HG03378 (cell line): ENCODE measurements at regions not wholly inside any gene's neighbourhood (a gene's known extent, or its start where the extent isn't known, plus 50 kb on each side); places are given as distances from the start of the nearest gene placed in this dataset.

ENCODE experiments used
- ATAC-seq: cut with Tn5 transposase; IDR thresholded peaks from one replicate; pipeline ENCODE4 v1.9.1; 2021; ENCODE audit warnings: mild to moderate bottlenecking, moderate library complexity; ENCODE audit not compliant: unreplicated experiment

DNA sequence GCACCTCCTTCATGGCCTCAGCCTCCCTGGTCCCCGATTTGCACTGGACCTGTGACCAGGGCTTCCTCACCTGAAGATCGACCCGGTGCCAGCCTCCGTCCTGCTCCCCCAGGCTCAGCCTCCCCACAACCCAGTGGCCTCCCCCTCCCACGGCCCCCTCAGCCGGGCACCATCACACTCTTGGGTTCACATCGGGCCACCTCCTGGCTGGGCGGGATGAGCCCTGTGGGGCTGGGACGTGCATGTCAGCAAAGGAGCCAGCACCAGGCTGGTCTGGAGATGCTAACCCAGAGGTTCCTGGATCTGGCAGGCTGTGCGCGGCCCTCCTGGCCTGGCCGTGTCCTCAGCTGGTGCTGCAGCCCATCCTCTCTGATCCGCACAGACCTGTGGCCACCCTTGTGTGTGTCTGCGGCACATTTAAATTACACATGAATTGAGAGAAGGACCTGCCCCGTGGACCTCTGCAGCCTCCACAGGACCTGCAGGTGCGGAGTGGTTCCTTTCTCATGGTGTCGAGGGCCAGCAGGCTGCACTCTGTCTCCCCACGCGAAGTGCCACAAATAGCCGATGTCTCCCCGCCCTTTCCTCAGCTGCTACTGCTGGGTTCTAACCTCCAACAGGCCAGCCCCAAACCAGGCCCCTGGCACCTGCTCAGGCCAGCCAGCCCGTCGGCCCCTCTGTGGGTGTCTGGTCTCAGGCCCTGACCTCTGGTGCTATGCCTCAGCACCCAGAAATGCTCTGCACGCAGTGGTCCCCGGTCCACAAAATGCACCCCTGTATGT lies 237.5 kb downstream of the ERMARD start:
- ATAC-seq = no peak

DNA sequence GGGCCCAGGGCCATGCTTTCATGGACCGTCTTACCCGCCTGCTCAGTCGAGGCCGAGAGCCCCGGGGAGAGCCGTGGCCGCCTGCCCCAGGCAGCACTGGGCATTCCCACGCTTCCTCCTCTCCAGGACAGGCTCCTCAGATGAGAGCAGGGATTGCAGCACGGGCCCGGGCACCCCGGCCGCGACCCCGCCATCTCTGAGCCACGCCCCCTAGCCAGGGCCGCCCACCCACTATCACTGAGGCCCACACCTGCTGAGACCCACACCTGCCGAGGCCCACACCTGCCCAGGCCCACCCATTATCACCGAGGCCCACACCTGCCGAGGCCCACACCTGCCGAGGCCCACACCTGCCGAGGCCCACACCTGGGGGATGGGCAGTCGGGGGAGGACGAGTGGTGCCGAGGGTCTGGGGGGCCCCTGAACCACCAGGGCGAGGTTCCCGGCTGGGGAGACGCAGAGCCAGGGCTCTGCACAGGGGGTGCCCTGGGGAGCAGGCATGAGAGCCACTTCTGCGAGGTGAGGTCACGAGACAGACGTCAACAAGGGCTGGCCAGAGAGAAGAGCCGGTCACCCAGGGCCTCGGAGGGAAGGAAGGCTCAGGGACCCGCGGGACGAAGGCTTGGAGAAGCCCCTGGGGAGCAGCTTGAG lies 235.6 kb downstream of the ERMARD start:
- ATAC-seq = no peak

DNA sequence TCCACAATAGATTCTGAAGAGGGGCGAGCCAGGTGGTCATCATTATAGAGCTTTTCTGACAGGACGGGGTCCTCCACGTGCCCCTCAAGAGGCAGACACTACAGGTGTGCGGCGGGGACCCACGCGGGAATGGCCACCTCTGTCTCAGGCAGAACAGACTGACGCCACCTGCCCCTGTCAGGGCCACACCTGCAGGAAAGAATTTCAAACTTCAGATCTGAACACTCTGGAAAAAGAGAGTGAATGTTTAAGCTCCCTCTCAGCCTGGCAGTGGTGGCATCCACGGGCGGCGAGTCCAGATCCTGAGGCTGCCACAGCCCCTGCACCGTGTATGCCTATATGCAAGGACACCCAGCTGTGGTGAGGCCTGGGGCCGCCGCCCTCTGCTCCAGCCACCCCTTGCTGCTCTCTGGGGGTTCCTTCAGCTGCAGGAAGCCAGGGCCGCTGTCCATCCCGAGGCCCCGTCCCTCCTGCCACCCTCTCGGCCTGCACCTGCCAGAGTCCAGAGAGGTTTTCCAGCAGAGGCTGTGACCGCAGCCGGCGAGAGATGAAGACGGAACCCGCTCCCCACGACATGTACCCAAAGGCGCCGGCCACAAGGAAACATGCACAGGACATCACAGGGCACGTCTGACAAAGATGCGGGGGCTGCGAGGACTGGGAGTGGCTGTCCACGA lies 234.9 kb downstream of the ERMARD start:
- no peak for ATAC-seq

DNA sequence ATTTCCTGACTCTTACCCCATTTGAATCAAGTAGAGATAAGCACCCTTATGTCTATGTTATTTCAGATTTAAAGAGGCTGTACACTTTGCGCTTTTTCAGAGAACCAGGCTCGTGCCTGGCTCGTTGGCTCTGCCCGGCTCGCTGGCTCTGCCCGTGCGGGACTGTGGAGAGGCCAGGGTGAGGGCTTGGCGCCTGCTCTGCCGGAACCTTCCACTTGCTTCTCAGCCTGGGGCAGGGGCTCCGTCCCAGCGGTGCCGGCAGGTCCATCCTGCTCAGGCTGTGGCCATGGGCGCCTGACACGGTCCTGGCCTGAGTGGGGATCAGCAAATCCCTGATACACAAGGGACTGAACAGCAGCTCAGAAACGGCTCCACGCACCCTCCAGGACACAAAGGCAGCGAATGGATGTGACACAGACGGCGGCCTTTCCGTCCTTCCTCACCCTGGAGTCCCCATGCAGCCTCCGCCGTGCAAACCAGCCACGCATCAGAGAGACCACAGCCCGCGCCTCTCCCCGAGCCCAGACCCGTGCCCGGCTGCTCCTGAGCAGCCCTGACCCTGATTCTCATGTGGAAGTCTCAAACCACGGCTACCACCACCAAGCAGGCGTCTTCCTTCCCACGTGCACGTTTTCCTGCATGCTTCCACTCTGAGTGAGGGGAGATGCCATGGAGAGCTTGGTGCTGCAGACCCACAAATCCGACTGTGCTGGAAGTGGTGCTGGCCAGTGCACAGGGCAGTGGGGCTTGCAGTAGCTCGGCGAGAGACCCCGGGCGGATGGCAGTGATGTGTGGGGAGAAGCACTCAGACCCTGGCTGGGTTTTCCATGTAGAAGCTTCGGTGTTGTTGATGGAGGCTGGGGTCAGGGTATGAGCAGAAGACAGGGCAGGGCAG lies 233.9 kb downstream of the ERMARD start:
- no peak for ATAC-seq

DNA sequence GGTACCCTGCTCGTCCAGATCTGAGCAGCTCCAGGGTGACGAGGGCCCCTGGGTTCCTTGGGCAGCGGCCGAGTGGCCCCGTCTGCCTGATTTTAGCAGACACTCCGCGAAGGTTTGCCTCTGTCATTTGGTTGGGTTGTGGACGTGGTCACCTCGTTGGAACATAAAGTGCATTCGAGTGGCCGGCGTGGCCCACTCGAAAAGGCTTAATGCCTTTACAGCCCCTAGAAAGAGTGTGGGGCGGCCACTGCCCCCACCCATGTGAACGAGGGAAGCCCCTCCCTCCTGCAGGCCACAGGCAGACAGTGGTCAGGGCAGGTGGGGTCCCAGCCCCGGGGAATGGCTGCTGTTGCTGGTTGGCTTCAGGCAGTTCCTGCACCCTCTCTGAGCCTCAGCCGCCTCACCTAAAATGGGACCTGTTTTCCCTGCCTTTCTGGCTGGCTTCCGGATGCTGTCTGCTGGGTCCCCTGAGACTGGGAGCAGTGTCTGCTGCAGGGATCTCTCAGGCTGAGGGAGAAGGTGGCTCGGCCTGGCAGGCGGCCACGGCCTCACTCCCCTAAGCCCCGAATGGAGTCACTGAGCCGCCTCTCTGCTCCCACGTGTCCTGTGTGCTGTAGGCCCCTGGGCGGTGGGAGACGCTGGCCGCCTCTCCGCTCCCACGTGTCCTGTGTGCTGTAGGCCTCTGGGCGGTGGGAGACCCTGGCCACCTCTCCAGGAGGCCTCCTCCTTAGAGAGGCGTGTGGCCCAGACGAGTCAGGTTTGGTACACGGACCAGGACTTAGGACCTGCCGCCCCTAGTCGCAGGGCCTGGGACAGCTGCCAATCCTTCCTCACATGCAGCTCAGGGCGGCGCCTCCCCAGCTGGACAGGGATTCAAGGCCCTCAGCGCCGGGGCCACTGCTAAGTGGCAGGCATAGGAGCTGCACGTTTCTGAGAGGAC lies 233.0 kb downstream of the ERMARD start:
- no peak for ATAC-seq

DNA sequence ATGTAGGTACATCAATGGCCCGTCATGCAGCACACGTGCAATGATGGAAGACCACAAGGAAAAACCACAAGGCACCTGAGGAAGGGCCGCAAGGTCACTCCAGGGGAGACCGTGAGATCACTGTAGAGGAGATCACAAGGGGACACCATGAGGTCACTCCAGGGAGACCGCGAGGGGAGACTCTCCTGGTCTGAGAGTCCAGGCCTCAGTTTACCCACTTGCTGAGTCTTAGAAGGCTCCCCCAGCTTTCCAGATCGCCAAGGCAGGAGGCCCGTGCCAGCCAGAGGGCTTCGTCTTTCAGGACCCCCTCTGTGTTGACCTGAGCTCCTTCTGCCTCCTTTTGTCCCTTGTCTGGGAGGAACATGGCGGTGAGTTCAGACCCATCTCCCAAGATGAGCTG lies 232.2 kb downstream of the ERMARD start:
- ATAC-seq = no peak

DNA sequence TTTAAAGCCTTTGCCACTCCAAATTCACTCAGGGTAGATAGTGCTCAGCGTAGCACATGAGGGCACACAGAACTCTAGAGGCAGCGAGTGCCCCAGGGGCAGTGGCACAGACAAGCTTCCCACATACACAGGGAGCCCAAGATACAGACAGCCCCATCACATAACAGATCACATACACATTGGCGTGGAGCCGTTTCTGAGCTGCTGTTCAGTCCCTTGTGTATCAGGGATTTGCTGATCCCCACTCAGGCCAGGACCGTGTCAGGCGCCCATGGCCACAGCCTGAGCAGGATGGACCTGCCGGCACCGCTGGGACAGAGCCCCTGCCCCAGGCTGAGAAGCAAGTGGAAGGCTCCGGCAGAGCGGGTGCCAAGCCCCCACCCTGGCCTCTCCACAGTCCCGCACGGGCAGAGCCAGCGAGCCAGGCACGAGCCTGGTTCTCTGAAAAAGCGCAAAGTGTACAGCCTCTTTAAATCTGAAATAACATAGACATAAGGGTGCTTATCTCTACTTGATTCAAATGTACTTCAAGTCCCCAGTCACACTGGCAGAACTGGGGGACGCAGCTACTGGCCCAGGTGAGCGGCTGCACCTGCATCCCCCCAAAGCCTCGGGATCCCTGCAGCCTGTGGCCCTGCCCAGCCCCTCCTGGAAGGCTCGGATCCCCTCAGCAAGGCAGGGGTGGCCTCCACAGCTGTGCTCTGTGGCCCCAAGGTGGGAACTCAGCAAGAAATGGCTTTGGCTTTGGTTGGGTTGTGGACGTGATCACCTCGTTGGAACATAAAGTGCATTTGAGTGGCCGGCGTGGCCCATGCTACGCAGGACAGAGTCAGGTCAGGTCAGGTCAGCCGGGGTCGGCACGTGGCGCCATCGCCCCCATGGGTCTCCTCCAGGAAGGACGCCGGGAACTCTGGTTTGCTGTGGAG lies 231.3 kb downstream of the ERMARD start:
- no peak for ATAC-seq

DNA sequence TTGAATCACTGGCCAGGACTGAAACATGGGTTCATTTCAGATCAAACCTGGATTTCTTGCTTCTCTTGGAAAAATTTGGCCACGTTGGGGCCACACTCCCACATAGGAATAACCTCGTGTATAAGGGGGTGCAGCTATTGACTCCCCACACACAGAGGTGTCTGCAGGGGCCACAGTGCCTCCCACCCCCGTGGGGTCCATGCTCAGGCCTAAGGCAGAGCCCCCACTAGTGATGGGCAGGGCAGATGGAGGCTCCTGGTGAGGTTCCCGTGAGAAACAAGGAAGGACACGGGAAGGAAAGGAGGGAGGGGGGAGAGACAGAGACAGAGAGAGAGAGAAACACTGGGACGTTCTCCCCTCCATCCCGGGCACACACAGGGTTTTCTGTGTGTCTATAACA lies 230.5 kb downstream of the ERMARD start:
- no peak for ATAC-seq

DNA sequence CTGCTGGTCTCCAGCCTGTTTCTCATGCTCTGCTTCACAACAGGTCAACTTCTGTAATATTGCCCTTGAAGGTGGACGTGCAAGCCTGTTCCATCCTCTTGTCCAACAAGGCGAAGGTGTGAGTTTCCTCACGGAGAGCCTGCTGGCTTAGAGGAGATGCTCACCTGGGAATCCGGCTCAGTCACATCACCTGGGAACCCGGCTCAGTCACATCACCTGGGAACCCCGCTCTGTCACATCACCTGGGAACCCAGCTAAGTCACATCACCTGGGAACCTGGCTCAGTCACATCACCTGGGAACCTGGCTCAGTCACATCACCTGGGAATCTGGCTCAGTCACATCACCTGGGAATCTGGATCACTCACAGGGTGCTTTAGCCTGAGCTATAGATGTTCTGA lies 230.1 kb downstream of the ERMARD start:
- no peak for ATAC-seq

DNA sequence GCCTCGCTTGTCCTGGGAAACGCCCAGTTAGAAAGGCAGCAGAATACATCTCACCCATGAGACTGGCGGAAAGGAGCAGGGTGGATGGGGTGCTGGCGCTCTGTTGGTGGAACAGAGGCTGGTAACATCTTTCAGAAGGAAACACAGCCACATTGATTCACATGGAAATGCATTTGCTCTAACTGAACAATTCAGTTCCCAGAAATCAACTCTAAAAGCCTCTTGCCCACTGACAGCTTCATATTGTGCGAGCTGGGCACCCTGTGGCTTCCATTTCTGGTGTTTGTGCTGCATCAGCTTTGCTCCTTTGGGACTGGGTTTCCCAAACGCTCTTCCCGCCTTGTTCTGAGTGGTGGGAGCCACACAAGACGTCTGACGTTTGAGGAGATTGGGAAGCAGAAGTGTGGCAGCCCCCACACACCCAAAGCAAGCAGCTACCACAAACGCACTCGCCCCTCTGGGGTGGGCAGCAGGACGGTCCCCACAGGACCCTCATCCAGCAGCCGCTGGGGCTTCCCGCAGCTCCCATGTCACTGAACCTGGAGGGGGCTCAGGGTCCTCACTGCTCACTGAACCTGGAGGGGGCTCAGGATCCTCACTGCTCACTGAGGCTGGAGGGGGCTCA lies 229.5 kb downstream of the ERMARD start:
- no peak for ATAC-seq

DNA sequence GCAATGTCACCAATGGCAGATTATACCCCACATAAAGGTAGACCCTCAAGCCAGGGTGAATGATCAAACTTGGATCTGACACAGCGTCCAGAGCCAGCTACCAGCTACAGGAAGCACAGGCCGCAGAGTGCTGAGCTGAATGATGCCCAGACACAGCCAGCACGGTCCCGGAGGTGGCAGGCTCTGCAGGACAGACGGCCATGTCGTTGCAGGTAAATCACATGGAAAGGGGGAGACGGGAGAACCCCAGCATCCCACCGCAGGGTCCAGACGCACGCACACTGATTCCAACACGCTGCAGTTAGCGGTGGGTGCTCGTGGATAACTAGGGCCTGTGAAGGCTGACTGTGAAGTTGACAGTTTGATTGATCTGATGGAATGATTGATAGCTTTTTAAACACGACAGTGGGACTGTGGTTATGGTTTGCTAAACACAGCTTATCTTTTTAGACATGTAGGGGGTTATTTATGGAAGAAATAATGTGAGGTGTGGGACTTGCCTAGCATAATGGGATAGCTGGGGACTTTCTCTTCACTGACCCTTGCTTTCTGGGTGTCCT lies 228.5 kb downstream of the ERMARD start:
- ATAC-seq = no peak

DNA sequence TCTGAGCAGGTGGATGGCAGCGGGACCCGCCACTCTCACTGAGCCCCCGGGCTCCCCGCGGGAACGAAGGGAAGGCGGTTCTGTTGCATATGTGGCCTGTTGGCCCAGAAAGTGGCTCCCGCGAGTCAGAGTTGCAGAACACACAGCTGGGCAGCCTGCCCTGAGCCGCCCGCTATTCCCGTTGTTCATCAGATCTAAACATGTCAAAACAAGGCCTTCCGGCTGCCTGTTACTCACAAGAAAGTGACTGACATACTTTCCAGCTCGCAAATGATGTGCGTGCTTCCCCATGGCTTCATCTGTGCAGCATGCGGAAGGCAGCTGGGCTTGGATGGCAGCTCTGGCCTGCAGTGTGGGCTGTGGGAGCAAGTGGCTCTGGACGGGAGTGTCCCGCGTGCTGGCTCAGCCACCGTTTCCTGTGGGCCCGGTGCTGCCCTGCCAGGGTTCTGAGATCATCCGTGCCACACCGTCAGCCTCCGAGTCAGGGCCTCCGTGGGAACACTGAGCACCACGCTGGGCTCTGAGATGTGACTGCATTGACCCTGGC lies 227.3 kb downstream of the ERMARD start:
- ATAC-seq = no peak

DNA sequence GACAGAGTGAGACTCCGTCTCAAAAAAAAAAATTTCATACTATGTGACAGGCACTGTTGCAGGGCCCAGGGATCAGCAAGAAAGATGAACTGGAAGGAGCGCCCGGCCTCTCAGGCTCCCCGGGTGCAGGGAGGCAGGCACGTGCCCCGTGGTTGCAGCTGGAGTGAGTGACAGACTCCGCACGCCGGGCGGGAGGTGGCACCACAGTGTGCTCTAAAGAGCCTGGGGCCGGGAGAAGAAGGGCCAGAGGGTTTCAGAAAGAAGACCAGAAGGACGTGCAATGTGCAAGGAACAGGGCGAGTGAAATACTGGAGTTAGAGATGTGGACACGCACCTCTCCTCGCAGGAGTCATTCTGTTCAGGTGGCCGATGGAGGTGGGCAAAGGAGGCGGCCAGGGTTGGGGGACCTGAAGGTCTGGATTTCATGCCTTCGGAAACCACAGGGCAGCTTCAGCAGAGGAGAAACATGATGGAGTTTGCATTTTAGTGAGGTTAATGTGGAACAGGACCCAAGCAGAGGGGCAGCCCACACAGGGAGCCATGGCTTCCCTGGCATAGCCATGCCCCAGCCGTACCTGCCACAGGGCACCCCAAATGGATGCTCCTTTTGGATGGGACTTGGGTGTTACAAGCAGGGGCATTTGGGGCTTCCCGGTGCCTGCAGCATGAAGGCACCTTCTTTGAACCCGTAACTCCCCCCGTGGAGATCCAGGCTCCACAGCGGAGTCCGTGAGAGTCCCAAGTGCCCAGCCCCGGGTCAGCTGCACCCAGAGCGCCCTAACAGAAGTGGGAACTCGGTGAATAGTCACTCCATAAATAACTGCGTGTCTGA lies 226.2 kb downstream of the ERMARD start:
- no peak for ATAC-seq

DNA sequence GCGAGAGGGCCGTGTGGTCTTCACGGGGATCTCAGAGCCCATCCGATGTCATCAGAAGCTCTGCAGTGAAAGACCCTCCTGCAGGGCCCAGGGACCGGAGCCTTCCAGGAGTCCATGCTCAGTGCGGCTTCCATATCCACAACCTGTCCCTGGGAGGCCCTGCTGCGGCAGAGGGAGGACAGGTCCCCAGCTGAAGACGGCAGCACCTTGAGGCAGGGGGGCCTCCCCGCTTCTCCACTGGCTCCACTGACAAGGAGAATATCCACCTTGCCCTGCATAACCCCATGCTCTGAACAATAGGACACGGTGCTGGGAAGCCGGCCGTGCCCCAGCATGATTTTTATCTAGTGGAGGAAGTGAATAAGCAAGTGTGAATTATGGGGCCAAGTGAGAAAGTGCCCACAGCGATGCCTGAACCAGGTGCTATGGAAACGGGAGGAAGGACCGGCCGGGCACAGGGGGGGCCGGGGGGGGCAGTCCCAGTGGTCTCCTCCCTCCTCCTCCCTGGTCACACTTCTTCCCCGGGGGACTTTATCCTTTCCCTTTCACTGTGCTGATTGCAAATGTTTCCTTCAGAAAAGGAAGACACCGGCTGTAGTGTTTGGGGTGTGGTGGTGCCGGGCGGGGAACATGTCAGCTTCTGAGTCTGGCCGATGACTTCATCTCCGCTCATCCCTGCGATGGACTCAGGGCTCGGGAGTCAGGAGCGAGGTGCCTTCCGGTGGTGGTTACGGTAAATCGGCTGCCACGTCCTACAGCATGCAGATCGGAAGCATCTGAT lies 225.1 kb downstream of the ERMARD start:
- ATAC-seq = no peak

DNA sequence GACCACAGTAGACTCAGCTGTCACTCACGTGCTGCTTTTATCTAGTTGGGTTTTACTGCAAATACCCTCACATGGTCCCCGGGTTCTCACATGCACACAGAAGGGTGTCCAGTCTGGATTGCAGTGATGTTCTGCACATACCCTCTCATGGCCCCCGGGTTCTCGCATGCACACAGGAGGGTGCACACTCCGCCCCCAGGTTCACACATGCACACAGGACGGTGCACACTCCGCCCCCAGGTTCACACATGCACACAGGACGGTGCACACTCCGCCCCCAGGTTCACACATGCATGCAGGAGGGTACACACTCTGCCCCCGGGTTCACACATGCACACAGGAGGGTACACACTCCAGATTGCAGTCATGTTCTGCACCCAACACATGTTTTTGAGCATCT lies 224.3 kb downstream of the ERMARD start:
- no peak for ATAC-seq

DNA sequence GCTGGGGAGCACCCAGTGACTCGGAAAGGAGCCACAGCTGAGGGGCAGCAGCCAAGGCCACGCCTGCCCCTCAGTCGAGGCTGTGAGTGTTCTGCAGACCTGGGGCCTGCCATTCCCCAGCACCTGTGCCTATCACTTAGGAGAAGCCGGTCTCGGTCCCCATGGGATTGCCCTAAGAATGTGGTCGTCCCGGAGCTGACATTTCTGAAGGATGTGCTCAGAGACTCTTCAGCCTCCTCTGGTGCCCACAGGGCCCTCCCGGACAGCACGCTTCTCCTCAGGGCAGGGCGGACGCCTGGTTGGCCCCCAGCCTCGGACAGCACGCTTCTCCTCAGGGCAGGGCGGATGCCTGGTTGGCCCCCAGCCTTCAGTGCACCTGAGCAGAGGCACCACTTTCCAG lies 223.9 kb downstream of the ERMARD start:
- ATAC-seq = no peak
